ENCODE measurements at regions not wholly inside any gene's neighbourhood (a gene's known extent, or its start where the extent isn't known, plus 50 kb on each side); places are given as distances from the start of the nearest gene placed in this dataset.

GRCh38 chr12:127107744-127108143 is 1159.2 kb upstream of the TMEM132C start:
- H3K27me3 ChIP-seq, result no peaks in the 10 kb centered on the region
- H3K4me1 ChIP-seq (replicated peaks in 1 of 2), result no peaks in the 10 kb centered on the region
- H3K9me3 ChIP-seq (replicated peaks in 1 of 3), result no peaks in the 10 kb centered on the region
- TF ChIP-seq POLR2A (IDR thresholded peaks at IDR 0.05), result no peak
- no peak for TF ChIP-seq CTCF (IDR thresholded peaks at IDR 0.05)
- no peak overlapping the region for H3K4me3 ChIP-seq
- H3K27ac ChIP-seq, result no peak overlapping the region
- H3K36me3 ChIP-seq (replicated peaks in 1 of 2), result no peaks in the 10 kb centered on the region
- WGBS, 4 donors, result 67 to 72% (median 71%) methylated on average over 3 of the region's 3 CpGs
- intact Hi-C loops (cut with DNase I), result loop anchor here (5.0 to 10.0 kb wide), 3 partner anchors 185 to 275 kb away; no protein-coding TSS in a partner anchor
- DNase-seq, result no peak

GRCh38 chr12:127108360-127109215 is 1158.4 kb upstream of the TMEM132C start:
- H3K9me3 ChIP-seq (replicated peaks in 1 of 3), result no peaks in the 10 kb centered on the region
- H3K36me3 ChIP-seq (replicated peaks in 1 of 2), result no peaks in the 10 kb centered on the region
- H3K4me3 ChIP-seq, result no peak overlapping the region
- 44 to 54% (median 49%) methylated on average over 7 of the region's 7 CpGs for whole genome bisulfite sequencing, 4 donors
- H3K27me3 ChIP-seq, result no peaks in the 10 kb centered on the region
- TF ChIP-seq CTCF (IDR thresholded peaks at IDR 0.05) (peak; percentile 48 to 72 (median 64)), POLR2A (IDR thresholded peaks at IDR 0.05) (no peak)
- DNase-seq, result peak; percentile 42 to 79 (median 68)
- no peak overlapping the region for H3K27ac ChIP-seq
- intact Hi-C loops (cut with DNase I), result loop anchor here (5.0 to 10.0 kb wide), 3 partner anchors 184 to 274 kb away; no protein-coding TSS in a partner anchor
- no peaks in the 10 kb centered on the region for H3K4me1 ChIP-seq (replicated peaks in 1 of 2)

GRCh38 chr12:127113945-127114344 is 1153.0 kb upstream of the TMEM132C start:
- no peaks in the 10 kb centered on the region for H3K36me3 ChIP-seq (replicated peaks in 1 of 2)
- DNase-seq, result no peak
- no peaks in the 10 kb centered on the region for H3K9me3 ChIP-seq (replicated peaks in 1 of 3)
- H3K4me3 ChIP-seq, result no peak overlapping the region
- no peaks in the 10 kb centered on the region for H3K4me1 ChIP-seq (replicated peaks in 1 of 2)
- no peak overlapping the region for H3K27ac ChIP-seq
- TF ChIP-seq POLR2A (IDR thresholded peaks at IDR 0.05) (no peak), CTCF (IDR thresholded peaks at IDR 0.05) (no peak)
- intact Hi-C loops (cut with DNase I), result no loop called here
- 63 to 80% (median 67%) methylated on average over 2 of the region's 2 CpGs for WGBS, 4 donors
- no peaks in the 10 kb centered on the region for H3K27me3 ChIP-seq

- H3K36me3 ChIP-seq (replicated peaks in 1 of 2), result no peaks in the 10 kb centered on the region
- intact Hi-C loops (cut with DNase I), result no loop called here
- 50 to 69% (median 59%) methylated on average over 4 of the region's 4 CpGs for WGBS, 4 donors
- H3K9me3 ChIP-seq (replicated peaks in 1 of 3), result no peaks in the 10 kb centered on the region
- DNase-seq, result no peak
- H3K4me3 ChIP-seq, result no peak overlapping the region
- no peak for TF ChIP-seq CTCF (IDR thresholded peaks at IDR 0.05)
- no peak for TF ChIP-seq POLR2A (IDR thresholded peaks at IDR 0.05)
- H3K27me3 ChIP-seq, result no peaks in the 10 kb centered on the region
- H3K4me1 ChIP-seq (replicated peaks in 1 of 2), result no peaks in the 10 kb centered on the region
- no peak overlapping the region for H3K27ac ChIP-seq
These were observed 1151.4 kb upstream of the TMEM132C start for GRCh38 chr12:127115468-127116035.

Data from adrenal gland (tissue), 9 donors.